Endodermal cell (in vitro differentiated cells): ENCODE measurements at regions not wholly inside any gene's neighbourhood (a gene's known extent, or its start where the extent isn't known, plus 50 kb on each side); places are given as distances from the start of the nearest gene placed in this dataset.

Source experiments
- DNase-seq: peaks from one replicate; pipeline ENCODE4 v3.0.0-alpha.2; 2017
- H3K27ac ChIP-seq: 2 replicates; pipeline ENCODE4 v1.5.1; 2013; ENCODE audit warnings: mild to moderate bottlenecking, low read depth, low read length, moderate library complexity
- H3K27me3 ChIP-seq: 2 replicates; pipeline ENCODE4 v1.6.1; 2013; ENCODE audit warnings: mild to moderate bottlenecking, low read length, moderate library complexity; ENCODE audit not compliant: insufficient read depth, control insufficient read depth, poor library complexity, severe bottlenecking
- H3K36me3 ChIP-seq: 2 replicates; pipeline ENCODE4 v1.7.0; 2013; ENCODE audit warnings: mild to moderate bottlenecking, low read length, moderate library complexity; ENCODE audit not compliant: control insufficient read depth, insufficient read depth
- H3K4me1 ChIP-seq: one replicate; pipeline ENCODE4 v1.7.0; 2013; ENCODE audit warnings: low read length; ENCODE audit not compliant: control insufficient read depth, insufficient read depth
- H3K4me3 ChIP-seq: 2 replicates; pipeline ENCODE4 v1.5.1; 2013; ENCODE audit warnings: mild to moderate bottlenecking, low read length, moderate library complexity
- H3K9ac ChIP-seq: 2 replicates; pipeline ENCODE4 v1.6.1; 2013; ENCODE audit warnings: mild to moderate bottlenecking, low read length, moderate library complexity; ENCODE audit not compliant: poor library complexity, severe bottlenecking; ENCODE audit errors: extremely low read depth
- H3K9me3 ChIP-seq: 2 replicates; pipeline ENCODE4 v1.6.1; 2013; ENCODE audit warnings: mild to moderate bottlenecking, low read length, moderate library complexity; ENCODE audit not compliant: control insufficient read depth
- H3K27ac Mint-ChIP-seq: 2 replicates; pipeline ENCODE4 v1.8.0; 2020; ENCODE audit warnings: mixed read lengths
- H3K27me3 Mint-ChIP-seq: 2 replicates; pipeline ENCODE4 v1.8.0; 2021; ENCODE audit warnings: mild to moderate bottlenecking, mixed read lengths; ENCODE audit not compliant: insufficient read depth
- H3K36me3 Mint-ChIP-seq: 2 replicates; pipeline ENCODE4 v1.8.0; 2020; ENCODE audit warnings: low read depth, mixed read lengths
- H3K4me1 Mint-ChIP-seq: 2 replicates; pipeline ENCODE4 v1.8.0; 2020; ENCODE audit warnings: mixed read lengths
- H3K4me3 Mint-ChIP-seq: 2 replicates; pipeline ENCODE4 v1.8.0; 2020; ENCODE audit warnings: mild to moderate bottlenecking, moderate library complexity, mixed read lengths
- H3K9me3 Mint-ChIP-seq: 2 replicates; pipeline ENCODE4 v1.8.0; 2020; ENCODE audit warnings: mild to moderate bottlenecking, mixed read lengths
- WGBS, 2 experiments: methylation state at CpG; one replicate each; pipeline versions ENCODE4 v1.1.5 to v1.1.7; 2013; ENCODE audit warnings: missing lambda C conversion rate in 2 of 2, mixed read lengths in 1 of 2; ENCODE audit not compliant: insufficient coverage in 1 of 2, insufficient read length in 1 of 2; 5-methylcytosine and 5-hydroxymethylcytosine counted together
- TF ChIP-seq, protein P1 (sequence below): fragments of 200-600 bp; sonication (generic); conservative IDR thresholded peaks from 2 replicates; pipeline ENCODE4 v1.5.0; 2021; ENCODE audit warnings: antibody characterized with exemption, mild to moderate bottlenecking

DNA sequence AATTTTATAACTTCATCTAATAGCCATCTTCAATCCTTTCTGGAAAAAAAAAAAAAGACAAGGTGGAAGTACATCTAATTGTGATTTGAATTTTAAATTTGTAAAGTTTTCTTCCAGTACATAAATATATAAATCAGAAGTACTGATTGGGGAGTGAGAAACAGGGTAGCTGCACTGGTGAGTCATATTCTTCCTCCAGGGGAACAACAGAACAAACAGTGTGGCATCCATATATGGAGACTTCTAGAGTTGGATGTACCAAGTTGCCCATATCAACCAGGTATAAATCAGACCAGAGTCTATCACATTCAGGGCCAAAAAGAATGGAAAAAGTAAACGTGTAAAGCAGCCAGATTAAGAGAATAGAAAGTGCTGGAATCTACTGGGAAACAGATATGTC lies 66.0 kb upstream of the NRIP1 start:
- Histone ChIP-seq H3K9ac (no peak overlapping the region), H3K27me3 (no peaks in the 10 kb centered on the region), H3K36me3 (no peaks in the 10 kb centered on the region), H3K9me3 (peaks cover 9% of the 10 kb centered on the region), H3K4me1 (no peaks in the 10 kb centered on the region), H3K27ac (no peak overlapping the region), H3K4me3 (no peak overlapping the region)
- TF ChIP-seq, protein P1, sequence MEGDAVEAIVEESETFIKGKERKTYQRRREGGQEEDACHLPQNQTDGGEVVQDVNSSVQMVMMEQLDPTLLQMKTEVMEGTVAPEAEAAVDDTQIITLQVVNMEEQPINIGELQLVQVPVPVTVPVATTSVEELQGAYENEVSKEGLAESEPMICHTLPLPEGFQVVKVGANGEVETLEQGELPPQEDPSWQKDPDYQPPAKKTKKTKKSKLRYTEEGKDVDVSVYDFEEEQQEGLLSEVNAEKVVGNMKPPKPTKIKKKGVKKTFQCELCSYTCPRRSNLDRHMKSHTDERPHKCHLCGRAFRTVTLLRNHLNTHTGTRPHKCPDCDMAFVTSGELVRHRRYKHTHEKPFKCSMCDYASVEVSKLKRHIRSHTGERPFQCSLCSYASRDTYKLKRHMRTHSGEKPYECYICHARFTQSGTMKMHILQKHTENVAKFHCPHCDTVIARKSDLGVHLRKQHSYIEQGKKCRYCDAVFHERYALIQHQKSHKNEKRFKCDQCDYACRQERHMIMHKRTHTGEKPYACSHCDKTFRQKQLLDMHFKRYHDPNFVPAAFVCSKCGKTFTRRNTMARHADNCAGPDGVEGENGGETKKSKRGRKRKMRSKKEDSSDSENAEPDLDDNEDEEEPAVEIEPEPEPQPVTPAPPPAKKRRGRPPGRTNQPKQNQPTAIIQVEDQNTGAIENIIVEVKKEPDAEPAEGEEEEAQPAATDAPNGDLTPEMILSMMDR, result no peak
- Mint-ChIP-seq H3K4me1 (peaks cover 10% of the 10 kb centered on the region), H3K9me3 (peaks cover 14% of the 10 kb centered on the region), H3K36me3 (no peaks in the 10 kb centered on the region), H3K4me3 (no peak overlapping the region), H3K27ac (no peak overlapping the region), H3K27me3 (peaks cover 7% of the 10 kb centered on the region)
- DNase-seq, result no peak
- 91 to 100% methylated on average over 1 of the region's 1 CpG for WGBS, 2 experiments

DNA sequence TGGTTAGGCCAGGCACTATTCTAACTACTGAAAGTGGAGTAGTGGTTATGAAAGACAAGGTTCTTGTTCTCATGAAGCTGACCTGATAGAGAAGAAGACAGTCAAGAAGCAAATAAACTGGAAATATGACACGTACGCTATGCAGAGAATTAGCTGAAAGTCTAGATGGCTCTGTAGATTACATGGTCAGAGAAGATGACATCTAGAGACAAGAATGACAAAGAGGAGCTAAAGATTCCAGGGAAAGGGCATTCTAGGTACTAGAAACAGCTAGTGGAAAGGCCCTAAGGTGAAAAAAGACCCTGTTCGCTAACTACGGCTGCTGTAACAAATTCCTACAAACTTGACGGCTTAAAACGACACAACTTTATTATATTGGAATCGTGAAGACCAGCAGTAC lies 68.0 kb upstream of the NRIP1 start:
- TF ChIP-seq, protein P1, result no peak
- H3K4me1 Mint-ChIP-seq, result peaks cover 10% of the 10 kb centered on the region
- WGBS, 2 experiments, result 95 to 99% methylated on average over 7 of the region's 7 CpGs

DNA sequence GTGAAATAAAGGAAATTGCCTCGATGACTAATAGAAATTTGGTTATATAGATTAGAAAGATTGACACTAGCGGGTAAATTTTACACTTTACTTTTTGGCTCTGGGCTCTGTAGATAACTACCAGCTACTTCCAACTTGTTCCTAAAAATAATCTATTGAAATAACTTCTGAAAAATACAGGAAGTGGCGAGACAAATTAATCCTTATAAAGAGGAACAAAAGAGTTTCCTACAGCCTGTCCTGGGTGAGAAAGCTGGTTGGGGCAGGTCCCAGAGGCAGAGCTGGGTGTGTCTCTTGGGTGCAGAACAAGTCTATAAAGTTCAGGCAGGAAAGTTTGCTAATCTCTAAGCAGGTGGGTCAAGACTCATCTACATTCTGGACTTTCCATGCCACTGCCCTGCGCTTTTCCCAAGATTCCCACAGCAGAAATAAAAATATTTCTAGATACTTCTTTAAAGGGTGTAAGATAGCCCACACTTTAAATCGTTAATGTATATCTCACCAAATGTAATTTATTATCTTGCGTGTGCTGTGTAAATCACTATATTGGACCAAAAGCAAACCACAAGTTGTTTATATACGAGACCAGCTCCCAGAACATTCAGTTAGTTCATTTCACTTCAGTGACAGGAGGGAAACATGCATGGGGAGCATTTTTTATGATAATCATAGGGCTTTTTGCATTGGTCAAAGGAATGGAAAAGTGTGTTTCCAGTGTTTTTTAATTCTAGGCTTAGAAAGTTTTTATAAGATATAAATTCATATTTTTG lies 70.1 kb upstream of the NRIP1 start:
- peaks cover 9% of the 10 kb centered on the region for H3K9me3 ChIP-seq
- H3K36me3 ChIP-seq, result no peaks in the 10 kb centered on the region
- Mint-ChIP-seq H3K4me1 (peaks cover 15% of the 10 kb centered on the region), H3K36me3 (no peaks in the 10 kb centered on the region), H3K9me3 (peaks cover 14% of the 10 kb centered on the region), H3K27me3 (peaks cover 26% of the 10 kb centered on the region), H3K4me3 (no peak overlapping the region), H3K27ac (no peak overlapping the region)
- no peak overlapping the region for H3K9ac ChIP-seq
- WGBS, 2 experiments, result 93% methylated on average over 5 to 7 of the region's 7 CpGs
- no peak overlapping the region for H3K4me3 ChIP-seq
- DNase-seq, result no peak
- TF ChIP-seq, protein P1, result no peak
- peaks cover 5% of the 10 kb centered on the region for H3K4me1 ChIP-seq
- H3K27me3 ChIP-seq, result no peaks in the 10 kb centered on the region
- H3K27ac ChIP-seq, result no peak overlapping the region

More for the DNA sequence above, 68.0 kb upstream of the NRIP1 start:
- Mint-ChIP-seq H3K4me3 (no peak overlapping the region), H3K27ac (no peak overlapping the region), H3K27me3 (peaks cover 15% of the 10 kb centered on the region), H3K36me3 (no peaks in the 10 kb centered on the region), H3K9me3 (peaks cover 14% of the 10 kb centered on the region)
- H3K36me3 ChIP-seq, result no peaks in the 10 kb centered on the region
- no peak overlapping the region for H3K4me3 ChIP-seq
- peaks cover 9% of the 10 kb centered on the region for H3K9me3 ChIP-seq
- H3K9ac ChIP-seq, result no peak overlapping the region
- H3K4me1 ChIP-seq, result no peaks in the 10 kb centered on the region
- no peak overlapping the region for H3K27ac ChIP-seq
- DNase-seq, result no peak
- no peaks in the 10 kb centered on the region for H3K27me3 ChIP-seq
